ENCODE measurements at regions not wholly inside any gene's neighbourhood (a gene's known extent, or its start where the extent isn't known, plus 50 kb on each side); places are given as distances from the start of the nearest gene placed in this dataset.

GRCh38 chr4:185921583-185922555 is 109.9 kb upstream of the SORBS2 start:
- ATAC-seq (ENCODE audit: insufficient read depth, low FRiP score) (no peak), DNase-seq (peak in 2 of 3 donors; percentile 8 to 34)
- no peak overlapping the region for H3K27ac ChIP-seq (ENCODE audit: low read depth in 1 of 2, low read length in 1 of 2)
- no peak overlapping the region for H3K4me3 ChIP-seq
- H3K36me3 ChIP-seq (ENCODE audit: control insufficient read depth in 4 of 4, insufficient read depth in 4 of 4, low read length in 4 of 4) = no peaks in the 10 kb centered on the region
- H3K9me3 ChIP-seq (ENCODE audit: control insufficient read depth in 4 of 4, insufficient read depth in 3 of 4, low read length in 3 of 4) = peaks cover 0 to 3% (median under 1%) of the 10 kb centered on the region in 4 donors
- no peak for TF ChIP-seq CTCF (IDR thresholded peaks at IDR 0.05; ENCODE audit: control extremely low read depth, extremely low read depth)
- H3K4me1 ChIP-seq (ENCODE audit: control insufficient read depth in 5 of 5, insufficient read depth in 5 of 5, low read length in 5 of 5) = peaks cover 0 to 3% (median 0%) of the 10 kb centered on the region in 5 donors
- 35 to 41% methylated on average over 9 of the region's 9 CpGs for WGBS, 2 donors
- H3K9ac ChIP-seq (ENCODE audit: insufficient read depth in 1 of 2, low read length in 2 of 2) = no peak overlapping the region
- H3K27me3 ChIP-seq (ENCODE audit: control insufficient read depth in 3 of 3, insufficient read depth in 3 of 3, low read length in 2 of 3) = peaks cover 0 to 1% (median 0%) of the 10 kb centered on the region in 3 donors

DNA sequence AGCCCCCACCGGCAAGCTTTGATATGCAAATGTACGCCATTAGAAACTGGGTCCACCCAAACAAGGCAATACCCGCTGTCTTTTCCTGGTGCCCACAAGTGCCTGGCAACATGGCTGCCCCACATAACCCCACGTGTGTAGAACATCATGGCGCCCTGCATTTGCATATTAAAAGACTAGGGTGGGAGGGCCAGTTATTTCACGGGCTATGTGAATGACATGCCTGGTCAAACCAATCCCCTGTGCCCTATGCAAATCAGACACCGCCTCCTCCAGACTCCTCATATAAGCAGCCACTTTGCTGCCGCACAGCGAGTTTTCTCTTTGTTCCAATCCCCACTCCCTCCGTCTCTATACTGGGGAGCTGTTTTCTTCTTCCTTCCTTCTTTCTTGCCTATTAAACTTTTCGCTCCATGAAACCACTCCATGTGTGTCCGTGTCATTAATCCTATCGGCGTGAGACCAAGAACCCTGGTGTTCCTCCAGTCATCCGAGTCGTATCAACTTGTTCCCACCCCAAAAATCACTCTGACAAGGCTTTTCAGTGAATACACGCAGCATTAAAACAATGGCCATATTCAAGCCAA is 112.6 kb upstream of the SORBS2 start:
- Histone ChIP-seq H3K27ac (ENCODE audit: low read depth in 1 of 2, low read length in 1 of 2) (no peak overlapping the region), H3K36me3 (ENCODE audit: control insufficient read depth in 4 of 4, insufficient read depth in 4 of 4, low read length in 4 of 4) (no peaks in the 10 kb centered on the region), H3K9me3 (ENCODE audit: control insufficient read depth in 4 of 4, insufficient read depth in 3 of 4, low read length in 3 of 4) (peaks cover 0 to 3% (median under 1%) of the 10 kb centered on the region in 4 donors), H3K4me3 (no peak overlapping the region), H3K27me3 (ENCODE audit: control insufficient read depth in 3 of 3, insufficient read depth in 3 of 3, low read length in 2 of 3) (no peaks in the 10 kb centered on the region), H3K4me1 (ENCODE audit: control insufficient read depth in 5 of 5, insufficient read depth in 5 of 5, low read length in 5 of 5) (peaks cover 0 to 3% (median 0%) of the 10 kb centered on the region in 5 donors), H3K9ac (ENCODE audit: insufficient read depth in 1 of 2, low read length in 2 of 2) (no peak overlapping the region)
- no peak for TF ChIP-seq CTCF (IDR thresholded peaks at IDR 0.05; ENCODE audit: control extremely low read depth, extremely low read depth)
- ATAC-seq (ENCODE audit: insufficient read depth, low FRiP score) = no peak
- no peak for DNase-seq
- 95% methylated on average over 17 of the region's 17 CpGs for WGBS, 2 donors

DNA sequence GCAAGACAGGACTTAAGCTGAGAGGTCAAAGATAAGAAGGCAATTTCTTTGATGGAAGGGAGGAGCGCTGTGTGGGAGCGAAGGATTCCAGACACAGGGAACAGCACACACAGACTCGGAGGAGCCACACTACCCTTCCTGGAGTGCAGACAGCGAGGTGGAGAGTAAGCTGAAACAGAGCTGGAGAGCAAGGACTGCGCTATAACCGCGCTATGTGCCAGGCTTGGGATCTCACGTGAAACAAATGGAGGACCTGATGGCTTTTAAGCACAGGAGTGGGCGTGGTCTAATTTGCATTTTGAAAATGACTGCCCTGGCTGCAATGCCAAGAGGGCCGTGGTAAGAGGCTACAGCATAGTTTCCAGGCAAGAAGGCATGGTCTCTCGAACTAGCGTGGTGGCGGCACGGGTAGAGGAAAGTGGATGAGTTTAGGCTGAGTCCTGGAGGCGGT is 113.9 kb upstream of the SORBS2 start:
- no peak for DNase-seq
- no peak overlapping the region for H3K4me3 ChIP-seq
- no peak for TF ChIP-seq CTCF (IDR thresholded peaks at IDR 0.05; ENCODE audit: control extremely low read depth, extremely low read depth)
- 74 to 89% methylated on average over 15 of the region's 15 CpGs for WGBS, 2 donors
- H3K9ac ChIP-seq (ENCODE audit: insufficient read depth in 1 of 2, low read length in 2 of 2) = no peak overlapping the region
- no peaks in the 10 kb centered on the region for H3K27me3 ChIP-seq (ENCODE audit: control insufficient read depth in 3 of 3, insufficient read depth in 3 of 3, low read length in 2 of 3)
- no peak for ATAC-seq (ENCODE audit: insufficient read depth, low FRiP score)
- peaks cover 0 to 3% (median 0%) of the 10 kb centered on the region in 5 donors for H3K4me1 ChIP-seq (ENCODE audit: control insufficient read depth in 5 of 5, insufficient read depth in 5 of 5, low read length in 5 of 5)
- H3K27ac ChIP-seq (ENCODE audit: low read depth in 1 of 2, low read length in 1 of 2) = peak overlapping the region in 1 of 2 donors; percentile 63
- H3K9me3 ChIP-seq (ENCODE audit: control insufficient read depth in 4 of 4, insufficient read depth in 3 of 4, low read length in 3 of 4) = peaks cover 0 to 3% (median under 1%) of the 10 kb centered on the region in 4 donors
- no peaks in the 10 kb centered on the region for H3K36me3 ChIP-seq (ENCODE audit: control insufficient read depth in 4 of 4, insufficient read depth in 4 of 4, low read length in 4 of 4)
